NCI-H187 treated with DMSO at 0.1 percent for 48 hours (cell line): ENCODE measurements at regions not wholly inside any gene's neighbourhood (a gene's known extent, or its start where the extent isn't known, plus 50 kb on each side); places are given as distances from the start of the nearest gene placed in this dataset.
"Not testable (repeated sequence)": the region's sequence is repeated elsewhere in the genome, so short reads cannot be mapped to it uniquely, and the experiment has no call there.

Experiments used
- DNase-seq: peaks from one replicate; lab custom pipeline; 2025; lab: John Stamatoyannopoulos, UW

GRCh38 chr6:27582928-27583725 is 110.2 kb upstream of the ZNF184 start:
- no peak for DNase-seq

GRCh38 chr6:27579973-27580372 is 107.1 kb upstream of the ZNF184 start:
- DNase-seq, result no peak

GRCh38 chr6:27577922-27578321 is 105.0 kb upstream of the ZNF184 start:
- no peak for DNase-seq

- DNase-seq, result no peak
Observed at GRCh38 chr6:27575594-27576361, 102.9 kb upstream of the ZNF184 start.

GRCh38 chr6:27568226-27568897 is 95.5 kb upstream of the ZNF184 start:
- DNase-seq, result no peak

GRCh38 chr6:27565839-27566779 is 93.2 kb upstream of the ZNF184 start:
- no peak for DNase-seq

- no peak for DNase-seq
Observed at GRCh38 chr6:27562027-27562410, 89.1 kb upstream of the ZNF184 start.

GRCh38 chr6:27558028-27558724 is 85.3 kb upstream of the ZNF184 start:
- DNase-seq, result no peak

- no peak for DNase-seq
Observed at GRCh38 chr6:27556406-27556805, 83.5 kb upstream of the ZNF184 start.

- DNase-seq, result no peak
Observed at GRCh38 chr6:27553123-27553904, 80.4 kb upstream of the ZNF184 start.

- DNase-seq, result no peak
Observed at GRCh38 chr6:27551607-27552006, 78.7 kb upstream of the ZNF184 start.

GRCh38 chr6:27550692-27551091 is 77.8 kb upstream of the ZNF184 start:
- DNase-seq, result no peak

GRCh38 chr6:27549241-27549598 is 76.3 kb upstream of the ZNF184 start:
- not testable (repeated sequence) for DNase-seq

GRCh38 chr6:27547157-27548075 is 74.5 kb upstream of the ZNF184 start:
- no peak for DNase-seq

GRCh38 chr6:27546522-27546921 is 73.6 kb upstream of the ZNF184 start:
- DNase-seq, result no peak

GRCh38 chr6:27545271-27546046 is 72.6 kb upstream of the ZNF184 start:
- no peak for DNase-seq

GRCh38 chr6:27544612-27545260 is 71.8 kb upstream of the ZNF184 start:
- DNase-seq, result no peak

GRCh38 chr6:27544135-27544534 is 71.2 kb upstream of the ZNF184 start:
- DNase-seq, result not testable (repeated sequence)
